ENCODE measurements at regions not wholly inside any gene's neighbourhood (a gene's known extent, or its start where the extent isn't known, plus 50 kb on each side); places are given as distances from the start of the nearest gene placed in this dataset.

DNA sequence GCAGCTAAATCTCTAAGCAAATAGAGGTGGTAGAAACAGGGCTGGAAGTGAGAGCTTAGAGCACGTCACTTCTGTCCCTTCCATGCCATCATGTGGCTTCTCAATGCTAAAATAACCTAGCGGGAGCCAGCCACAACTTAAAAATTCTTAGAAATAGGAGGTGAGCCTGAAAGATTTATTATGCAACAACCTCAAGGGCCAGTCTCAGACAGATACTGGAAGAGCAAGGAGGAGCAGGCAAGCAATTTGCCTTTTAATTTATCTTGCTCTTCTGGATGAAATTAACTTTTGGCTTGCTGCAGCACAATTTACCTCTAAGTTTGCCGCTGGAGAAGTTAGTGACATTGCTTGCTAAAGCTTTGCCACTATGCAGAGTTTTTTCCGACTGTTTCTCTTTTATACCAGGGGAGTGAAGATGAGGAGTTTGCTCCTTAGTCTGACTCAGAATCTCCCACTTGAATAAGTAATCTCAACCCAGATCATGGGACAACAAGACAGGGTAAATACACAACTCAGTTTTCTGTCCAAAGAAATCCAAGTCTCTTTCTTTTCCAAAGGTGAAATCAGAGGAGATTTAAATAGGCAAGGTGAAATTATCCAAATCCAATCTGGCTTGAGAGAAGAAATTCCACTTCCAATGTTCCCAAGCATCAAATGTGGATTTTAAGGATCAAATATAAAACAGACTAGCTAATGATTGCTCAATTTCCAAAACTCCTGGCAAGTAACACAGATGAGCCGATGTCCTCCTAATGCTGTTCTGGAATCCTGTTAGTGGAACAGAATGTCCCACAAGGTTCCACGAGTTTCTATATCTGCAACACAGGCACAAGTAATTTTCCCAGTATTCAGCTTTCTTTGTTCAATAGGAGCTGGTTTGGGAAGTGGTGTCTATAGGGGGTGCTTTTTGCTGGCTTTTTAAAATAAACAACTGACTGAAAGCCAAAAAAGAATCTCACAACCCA, 329.4 kb upstream of the RORA start:
- no peak for TF ChIP-seq POLR2A (IDR thresholded peaks at IDR 0.05)
- TF ChIP-seq, protein P1, sequence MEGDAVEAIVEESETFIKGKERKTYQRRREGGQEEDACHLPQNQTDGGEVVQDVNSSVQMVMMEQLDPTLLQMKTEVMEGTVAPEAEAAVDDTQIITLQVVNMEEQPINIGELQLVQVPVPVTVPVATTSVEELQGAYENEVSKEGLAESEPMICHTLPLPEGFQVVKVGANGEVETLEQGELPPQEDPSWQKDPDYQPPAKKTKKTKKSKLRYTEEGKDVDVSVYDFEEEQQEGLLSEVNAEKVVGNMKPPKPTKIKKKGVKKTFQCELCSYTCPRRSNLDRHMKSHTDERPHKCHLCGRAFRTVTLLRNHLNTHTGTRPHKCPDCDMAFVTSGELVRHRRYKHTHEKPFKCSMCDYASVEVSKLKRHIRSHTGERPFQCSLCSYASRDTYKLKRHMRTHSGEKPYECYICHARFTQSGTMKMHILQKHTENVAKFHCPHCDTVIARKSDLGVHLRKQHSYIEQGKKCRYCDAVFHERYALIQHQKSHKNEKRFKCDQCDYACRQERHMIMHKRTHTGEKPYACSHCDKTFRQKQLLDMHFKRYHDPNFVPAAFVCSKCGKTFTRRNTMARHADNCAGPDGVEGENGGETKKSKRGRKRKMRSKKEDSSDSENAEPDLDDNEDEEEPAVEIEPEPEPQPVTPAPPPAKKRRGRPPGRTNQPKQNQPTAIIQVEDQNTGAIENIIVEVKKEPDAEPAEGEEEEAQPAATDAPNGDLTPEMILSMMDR (IDR thresholded peaks at IDR 0.05), result no peak
- TF ChIP-seq EP300 (IDR thresholded peaks at IDR 0.05), result peak in 3 of 4 donors; percentile 22 to 58 (median 38)
